Neuronal stem cell (in vitro differentiated cells): ENCODE measurements at regions not wholly inside any gene's neighbourhood (a gene's known extent, or its start where the extent isn't known, plus 50 kb on each side); places are given as distances from the start of the nearest gene placed in this dataset.
"Not testable (repeated sequence)": the region's sequence is repeated elsewhere in the genome, so short reads cannot be mapped to it uniquely, and the experiment has no call there.

ENCODE experiments used
- DNase-seq: peaks from one replicate; pipeline ENCODE4 v3.0.0-alpha.2; 2013; ENCODE audit warnings: low spot score
- H2AFZ ChIP-seq: one replicate; pipeline ENCODE4 v1.6.1; 2013; ENCODE audit warnings: mild to moderate bottlenecking, low read length, inconsistent platforms
- H2AK5ac ChIP-seq: 2 replicates; pipeline ENCODE4 v1.6.1; 2013; ENCODE audit warnings: low read depth, mild to moderate bottlenecking, inconsistent platforms, low read length, moderate library complexity, mixed read lengths
- H2BK120ac ChIP-seq: 2 replicates; pipeline ENCODE4 v1.6.1; 2013; ENCODE audit warnings: low read depth, mild to moderate bottlenecking, inconsistent platforms, low read length, moderate library complexity, mixed read lengths
- H2BK12ac ChIP-seq: one replicate; pipeline ENCODE4 v1.6.1; 2013; ENCODE audit warnings: low read length, inconsistent platforms
- H2BK15ac ChIP-seq: 2 replicates; pipeline ENCODE4 v1.6.1; 2013; ENCODE audit warnings: mild to moderate bottlenecking, low read length, inconsistent platforms, mixed read lengths
- H2BK5ac ChIP-seq: one replicate; pipeline ENCODE4 v1.6.1; 2013; ENCODE audit warnings: inconsistent platforms, mild to moderate bottlenecking, low read length, moderate library complexity
- H3K14ac ChIP-seq: one replicate; pipeline ENCODE4 v1.6.1; 2013; ENCODE audit warnings: low read length, inconsistent platforms
- H3K18ac ChIP-seq: 2 replicates; pipeline ENCODE4 v1.6.1; 2013; ENCODE audit warnings: low read length, inconsistent platforms
- H3K23ac ChIP-seq: 2 replicates; pipeline ENCODE4 v1.6.1; 2013; ENCODE audit warnings: low read depth, mild to moderate bottlenecking, mixed read lengths, low read length, inconsistent platforms; ENCODE audit not compliant: poor library complexity
- H3K27ac ChIP-seq: replicated peaks from 3 replicates; pipeline ENCODE4 v1.5.1; 2013; ENCODE audit warnings: low read length, inconsistent platforms
- H3K27me3 ChIP-seq, 3 experiments: 2 replicates each; pipeline ENCODE4 v1.6.1; 2013; ENCODE audit warnings: low read length in 3 of 3, mild to moderate bottlenecking in 2 of 3, inconsistent platforms in 1 of 3, low read depth in 1 of 3, mixed read lengths in 1 of 3, moderate library complexity in 1 of 3; ENCODE audit not compliant: control insufficient read depth in 3 of 3, insufficient read depth in 3 of 3
- H3K36me3 ChIP-seq, 2 donors: replicated peaks in 1 of 2; 2 replicates each; pipeline ENCODE4 v1.6.1; 2013; ENCODE audit warnings: low read length in 2 of 2; ENCODE audit not compliant: control insufficient read depth in 2 of 2, insufficient read depth in 2 of 2
- H3K4ac ChIP-seq: 2 replicates; pipeline ENCODE4 v1.6.1; 2013; ENCODE audit warnings: inconsistent platforms, mild to moderate bottlenecking, low read length, moderate library complexity
- H3K4me1 ChIP-seq, 2 donors: 1 replicate in 1 of 2; 2 replicates in 1 of 2; pipeline ENCODE4 v1.6.1; 2013; ENCODE audit warnings: low read length in 2 of 2, low read depth in 1 of 2; ENCODE audit not compliant: control insufficient read depth in 2 of 2, insufficient read depth in 1 of 2
- H3K4me2 ChIP-seq: one replicate; pipeline ENCODE4 v1.6.1; 2013; ENCODE audit warnings: mild to moderate bottlenecking, low read length, inconsistent platforms; ENCODE audit not compliant: insufficient read depth, poor library complexity, severe bottlenecking
- H3K4me3 ChIP-seq, 2 donors: 2 replicates each; pipeline ENCODE4 v1.5.1; 2013; ENCODE audit warnings: low read length in 2 of 2, mild to moderate bottlenecking in 2 of 2, inconsistent platforms in 1 of 2, moderate library complexity in 1 of 2
- H3K79me1 ChIP-seq: one replicate; pipeline ENCODE4 v1.6.1; 2013; ENCODE audit warnings: low read depth, mild to moderate bottlenecking, inconsistent platforms, low read length, moderate library complexity
- H3K9ac ChIP-seq: one replicate; pipeline ENCODE4 v1.6.1; 2013; ENCODE audit warnings: mild to moderate bottlenecking, low read depth, low read length, inconsistent platforms; ENCODE audit not compliant: poor library complexity
- H3K9me3 ChIP-seq, 2 donors: replicated peaks in 1 of 2; 2 replicates each; pipeline versions ENCODE3 to v1.6.1; 2013; ENCODE audit warnings: low read length in 2 of 2, mild to moderate bottlenecking in 2 of 2, inconsistent platforms in 1 of 2, low read depth in 1 of 2, mixed read lengths in 1 of 2, moderate library complexity in 1 of 2; ENCODE audit not compliant: control insufficient read depth in 2 of 2, insufficient read depth in 1 of 2
- H4K8ac ChIP-seq: one replicate; pipeline ENCODE4 v1.6.1; 2013; ENCODE audit warnings: low read depth, mild to moderate bottlenecking, inconsistent platforms, low read length, moderate library complexity
- H4K91ac ChIP-seq: one replicate; pipeline ENCODE4 v1.6.1; 2013; ENCODE audit warnings: low read length, low read depth, mild to moderate bottlenecking, inconsistent platforms; ENCODE audit not compliant: poor library complexity
- WGBS, 2 donors: extraction: QIAGEN DNeasy Blood & Tissue Kit; methylation state at CpG; one replicate each; pipeline ENCODE4 v1.1.7; 2013; ENCODE audit warnings: missing lambda C conversion rate in 2 of 2, mixed read lengths in 1 of 2; ENCODE audit not compliant: insufficient read length in 2 of 2, insufficient replicate concordance in 1 of 2; ENCODE audit errors: extremely low coverage in 2 of 2; 5-methylcytosine and 5-hydroxymethylcytosine counted together

GRCh38 chr18:14432371-14432770, 111.0 kb downstream of the POTEC start:
- not testable (repeated sequence) for H4K8ac ChIP-seq, H2BK120ac ChIP-seq, H3K4me1 ChIP-seq, DNase-seq, H3K4me2 ChIP-seq, H3K27me3 ChIP-seq, H2BK12ac ChIP-seq, H2AK5ac ChIP-seq, H3K36me3 ChIP-seq, H2BK15ac ChIP-seq, H4K91ac ChIP-seq, H3K14ac ChIP-seq, H3K23ac ChIP-seq, H3K4ac ChIP-seq, H3K27ac ChIP-seq, H3K9ac ChIP-seq, H3K18ac ChIP-seq, H3K9me3 ChIP-seq, H3K79me1 ChIP-seq, H3K4me3 ChIP-seq, H2AFZ ChIP-seq, H2BK5ac ChIP-seq
- no CpG with 5 or more reads among the region's 10 CpGs for WGBS, 2 donors

- H2AFZ ChIP-seq, H3K27me3 ChIP-seq, H3K27ac ChIP-seq, H3K4ac ChIP-seq, H3K36me3 ChIP-seq, H3K79me1 ChIP-seq, H3K23ac ChIP-seq, H2BK12ac ChIP-seq, H3K9ac ChIP-seq, H2BK5ac ChIP-seq, H2AK5ac ChIP-seq, H4K8ac ChIP-seq, H3K9me3 ChIP-seq, H2BK15ac ChIP-seq, H2BK120ac ChIP-seq, H3K14ac ChIP-seq, H4K91ac ChIP-seq, H3K4me1 ChIP-seq, H3K18ac ChIP-seq: not testable (repeated sequence)
- Histone ChIP-seq H3K4me3 (peak overlapping the region in 1 of 2 donors; percentile 76), H3K4me2 (peak overlapping the region; percentile 18)
- DNase-seq: peak; percentile 11
- no CpG with 5 or more reads among the region's 46 CpGs for WGBS, 2 donors
Observed at GRCh38 chr18:14431031-14431521, 112.3 kb downstream of the POTEC start.

- not testable (repeated sequence) for H2BK15ac ChIP-seq, H2BK120ac ChIP-seq, H2AFZ ChIP-seq, H2BK12ac ChIP-seq, DNase-seq, H3K4me1 ChIP-seq, H3K23ac ChIP-seq, H4K8ac ChIP-seq, H3K9ac ChIP-seq, H4K91ac ChIP-seq, H3K18ac ChIP-seq, H2BK5ac ChIP-seq, H3K9me3 ChIP-seq, H3K36me3 ChIP-seq, H3K79me1 ChIP-seq, H3K4me2 ChIP-seq, H3K14ac ChIP-seq, H2AK5ac ChIP-seq, H3K4ac ChIP-seq, H3K27ac ChIP-seq, H3K4me3 ChIP-seq, H3K27me3 ChIP-seq
- no CpG with 5 or more reads among the region's 8 CpGs for WGBS, 2 donors
Observed at GRCh38 chr18:14415806-14416205, 127.6 kb downstream of the POTEC start.

GRCh38 chr18:14415399-14415798, 128.0 kb downstream of the POTEC start:
- not testable (repeated sequence) for H3K9ac ChIP-seq, H3K4me2 ChIP-seq, H2BK15ac ChIP-seq, H3K4me3 ChIP-seq, H3K27ac ChIP-seq, H3K4me1 ChIP-seq, H3K4ac ChIP-seq, H3K14ac ChIP-seq, H2BK120ac ChIP-seq, H3K27me3 ChIP-seq, H3K18ac ChIP-seq, H3K36me3 ChIP-seq, H3K23ac ChIP-seq, H4K91ac ChIP-seq, H2AK5ac ChIP-seq, H4K8ac ChIP-seq, H3K79me1 ChIP-seq, DNase-seq, H2BK12ac ChIP-seq, H2BK5ac ChIP-seq, H2AFZ ChIP-seq, H3K9me3 ChIP-seq
- WGBS, 2 donors: no CpG with 5 or more reads among the region's 6 CpGs
